ENCODE measurements at regions not wholly inside any gene's neighbourhood (a gene's known extent, or its start where the extent isn't known, plus 50 kb on each side); places are given as distances from the start of the nearest gene placed in this dataset.

DNA sequence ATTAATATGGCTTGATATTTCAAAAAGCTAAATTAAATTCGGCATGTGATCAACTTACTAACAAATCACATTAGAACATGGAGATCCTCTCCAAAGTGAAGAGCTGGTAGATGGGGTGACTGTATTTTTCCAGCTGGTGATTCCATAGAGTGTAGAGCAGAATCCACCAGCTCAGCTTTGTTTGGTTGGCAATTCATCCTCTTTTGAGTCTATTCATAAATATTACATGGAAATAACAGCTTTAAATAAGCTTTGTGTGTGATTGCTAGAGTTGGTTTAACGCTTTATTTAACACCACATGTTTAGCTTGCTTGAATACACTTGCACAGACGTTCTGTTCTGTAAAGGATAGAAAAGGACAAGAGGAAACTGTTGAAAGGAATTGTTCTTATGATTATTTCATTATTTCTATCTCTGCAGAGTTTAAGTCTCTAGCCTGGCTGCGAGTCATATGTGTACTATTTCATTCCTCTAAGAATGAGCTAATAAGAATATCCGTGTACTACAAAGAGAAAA lies 738.3 kb upstream of the KIRREL3 start:
- DNase-seq (no peak), ATAC-seq (no peak)
- no peaks in the 10 kb centered on the region for H3K27me3 Mint-ChIP-seq (ENCODE audit: low read depth)
- H3K4me1 Mint-ChIP-seq (ENCODE audit: low read depth): no peaks in the 10 kb centered on the region
- no peaks in the 10 kb centered on the region for H3K9me3 Mint-ChIP-seq
- no peaks in the 10 kb centered on the region for H3K36me3 Mint-ChIP-seq (ENCODE audit: insufficient read depth)
- H3K4me3 Mint-ChIP-seq: no peak overlapping the region

GRCh38 chr11:127737499-127737898 lies 736.9 kb upstream of the KIRREL3 start:
- Mint-ChIP-seq H3K36me3 (ENCODE audit: insufficient read depth) (no peaks in the 10 kb centered on the region), H3K9me3 (no peaks in the 10 kb centered on the region)
- no peak for ATAC-seq

DNA sequence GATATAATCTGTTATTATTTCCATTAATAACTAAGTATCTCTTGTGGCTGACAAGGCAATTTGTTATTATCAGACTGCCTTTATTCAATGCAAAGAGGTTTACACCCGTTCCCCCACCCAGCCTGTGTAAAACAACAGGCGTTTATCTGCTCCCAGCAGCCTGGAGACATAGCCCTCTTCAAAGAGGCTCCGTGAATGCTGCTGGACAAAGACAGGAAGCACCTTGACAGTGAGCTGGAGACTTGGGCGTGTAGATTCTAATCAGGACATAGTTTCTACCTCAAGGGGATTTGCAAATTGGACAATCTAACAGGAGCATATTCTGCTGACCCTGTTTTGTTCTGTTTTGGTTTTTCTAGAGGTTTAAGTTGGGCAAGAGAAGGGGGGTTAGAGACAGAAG lies 733.0 kb upstream of the KIRREL3 start:
- no peaks in the 10 kb centered on the region for H3K4me1 Mint-ChIP-seq (ENCODE audit: low read depth)
- H3K36me3 Mint-ChIP-seq (ENCODE audit: insufficient read depth): no peaks in the 10 kb centered on the region
- no peak for DNase-seq
- no peak overlapping the region for H3K4me3 Mint-ChIP-seq
- H3K9me3 Mint-ChIP-seq: no peaks in the 10 kb centered on the region
- ATAC-seq: no peak
- H3K27me3 Mint-ChIP-seq (ENCODE audit: low read depth): no peaks in the 10 kb centered on the region

More at GRCh38 chr11:127737499-127737898, 736.9 kb upstream of the KIRREL3 start:
- Mint-ChIP-seq H3K4me3 (no peak overlapping the region), H3K27me3 (ENCODE audit: low read depth) (no peaks in the 10 kb centered on the region), H3K4me1 (ENCODE audit: low read depth) (no peaks in the 10 kb centered on the region)
- no peak for DNase-seq

GRCh38 chr11:127726367-127726766 lies 725.8 kb upstream of the KIRREL3 start:
- Mint-ChIP-seq H3K4me1 (ENCODE audit: low read depth) (no peaks in the 10 kb centered on the region), H3K27me3 (ENCODE audit: low read depth) (no peaks in the 10 kb centered on the region), H3K36me3 (ENCODE audit: insufficient read depth) (no peaks in the 10 kb centered on the region), H3K9me3 (no peaks in the 10 kb centered on the region), H3K4me3 (no peak overlapping the region)
- ATAC-seq: no peak
- no peak for DNase-seq

DNA sequence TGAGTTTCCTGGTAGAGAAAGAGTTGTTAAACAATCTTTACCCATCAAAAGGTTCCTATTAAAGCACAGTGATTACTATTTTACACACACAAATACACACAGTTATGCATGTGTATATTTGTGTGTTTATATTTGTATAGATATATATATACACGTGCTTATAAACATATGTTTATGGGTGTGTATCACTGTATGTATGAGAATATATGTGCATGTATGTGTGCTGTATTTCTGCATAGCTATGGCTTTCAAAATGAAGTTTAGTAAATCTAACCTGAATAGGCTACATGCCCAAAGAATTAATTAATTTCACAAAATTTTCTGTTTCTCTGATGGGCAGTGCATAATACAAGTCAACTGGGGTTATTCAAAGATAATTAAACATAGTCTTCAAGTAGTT lies 723.1 kb upstream of the KIRREL3 start:
- no peak for DNase-seq
- Mint-ChIP-seq H3K27me3 (ENCODE audit: low read depth) (no peaks in the 10 kb centered on the region), H3K4me3 (no peak overlapping the region), H3K36me3 (ENCODE audit: insufficient read depth) (no peaks in the 10 kb centered on the region), H3K9me3 (no peaks in the 10 kb centered on the region), H3K4me1 (ENCODE audit: low read depth) (no peaks in the 10 kb centered on the region)
- no peak for ATAC-seq

DNA sequence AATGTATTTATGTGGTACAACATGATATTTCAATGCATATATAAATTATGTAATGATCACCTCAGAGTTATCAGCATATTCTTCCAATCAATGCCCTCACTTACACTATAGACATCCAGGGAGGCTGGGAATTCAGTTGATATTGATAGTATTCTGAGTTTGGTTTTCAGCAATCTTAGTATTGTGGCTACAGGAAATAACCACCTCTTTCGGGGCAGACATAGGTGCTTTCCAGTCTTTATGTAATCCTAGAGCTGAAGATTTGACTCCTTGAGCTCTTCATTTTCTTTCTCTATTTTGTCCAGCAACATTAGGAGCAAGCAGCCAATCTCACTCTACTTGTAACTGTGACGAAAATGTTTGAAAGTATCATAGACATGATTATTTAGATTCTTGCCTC lies 712.7 kb upstream of the KIRREL3 start:
- Mint-ChIP-seq H3K36me3 (ENCODE audit: insufficient read depth) (no peaks in the 10 kb centered on the region), H3K4me1 (ENCODE audit: low read depth) (no peaks in the 10 kb centered on the region), H3K27me3 (ENCODE audit: low read depth) (no peaks in the 10 kb centered on the region), H3K4me3 (no peak overlapping the region), H3K9me3 (no peaks in the 10 kb centered on the region)
- no peak for DNase-seq
- ATAC-seq: no peak

- H3K36me3 Mint-ChIP-seq (ENCODE audit: insufficient read depth): no peaks in the 10 kb centered on the region
- ATAC-seq: no peak
- no peak for DNase-seq
- peaks cover under 1% of the 10 kb centered on the region for H3K27me3 Mint-ChIP-seq (ENCODE audit: low read depth)
- no peak overlapping the region for H3K4me3 Mint-ChIP-seq
- H3K9me3 Mint-ChIP-seq: no peaks in the 10 kb centered on the region
- H3K4me1 Mint-ChIP-seq (ENCODE audit: low read depth): no peaks in the 10 kb centered on the region
These were observed 711.2 kb upstream of the KIRREL3 start for GRCh38 chr11:127711748-127712147.

DNA sequence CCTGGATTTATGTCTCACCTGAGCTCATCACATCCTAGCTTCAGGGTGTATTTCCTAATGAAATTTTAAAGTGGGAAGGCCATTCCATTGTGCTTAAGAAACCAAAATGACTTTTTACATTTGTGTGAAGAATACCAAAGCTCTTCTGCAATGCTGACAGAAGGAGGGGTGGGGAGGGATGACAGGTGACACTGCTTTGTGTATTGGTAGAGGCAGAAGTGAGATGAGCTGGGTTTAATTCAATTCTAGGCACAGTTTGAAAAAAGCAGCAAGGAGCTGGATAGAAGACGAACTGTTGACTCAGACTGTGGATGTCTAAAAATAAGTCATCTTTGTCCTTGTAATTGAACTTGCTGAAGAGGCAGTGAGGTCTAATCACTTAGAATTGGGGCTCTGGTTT lies 710.3 kb upstream of the KIRREL3 start:
- ATAC-seq (no peak), DNase-seq (no peak)
- no peaks in the 10 kb centered on the region for H3K4me1 Mint-ChIP-seq (ENCODE audit: low read depth)
- H3K27me3 Mint-ChIP-seq (ENCODE audit: low read depth): peaks cover 2% of the 10 kb centered on the region
- H3K36me3 Mint-ChIP-seq (ENCODE audit: insufficient read depth): no peaks in the 10 kb centered on the region
- no peak overlapping the region for H3K4me3 Mint-ChIP-seq
- H3K9me3 Mint-ChIP-seq: no peaks in the 10 kb centered on the region

DNA sequence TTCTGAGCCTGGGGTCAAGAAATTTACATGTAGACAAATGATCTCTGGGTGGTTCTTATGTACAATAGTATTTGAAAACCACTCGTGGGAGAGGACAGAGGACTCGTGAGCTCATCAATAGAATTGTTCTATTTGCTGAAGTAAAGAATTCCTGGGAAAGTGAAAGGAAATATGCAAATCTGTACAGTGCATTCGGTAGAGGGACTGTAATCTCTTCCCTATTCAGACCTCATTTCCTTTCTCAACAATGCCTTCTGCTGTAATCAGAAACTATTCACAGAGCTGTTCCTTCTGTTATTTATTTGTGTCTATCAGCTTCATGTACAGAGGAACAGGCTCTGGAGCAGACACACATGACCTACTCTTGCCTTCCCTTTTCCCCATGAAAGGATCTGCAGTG lies 709.4 kb upstream of the KIRREL3 start:
- H3K27me3 Mint-ChIP-seq (ENCODE audit: low read depth): peaks cover 2% of the 10 kb centered on the region
- no peaks in the 10 kb centered on the region for H3K4me1 Mint-ChIP-seq (ENCODE audit: low read depth)
- no peak overlapping the region for H3K4me3 Mint-ChIP-seq
- no peaks in the 10 kb centered on the region for H3K36me3 Mint-ChIP-seq (ENCODE audit: insufficient read depth)
- H3K9me3 Mint-ChIP-seq: no peaks in the 10 kb centered on the region
- DNase-seq: no peak
- no peak for ATAC-seq

DNA sequence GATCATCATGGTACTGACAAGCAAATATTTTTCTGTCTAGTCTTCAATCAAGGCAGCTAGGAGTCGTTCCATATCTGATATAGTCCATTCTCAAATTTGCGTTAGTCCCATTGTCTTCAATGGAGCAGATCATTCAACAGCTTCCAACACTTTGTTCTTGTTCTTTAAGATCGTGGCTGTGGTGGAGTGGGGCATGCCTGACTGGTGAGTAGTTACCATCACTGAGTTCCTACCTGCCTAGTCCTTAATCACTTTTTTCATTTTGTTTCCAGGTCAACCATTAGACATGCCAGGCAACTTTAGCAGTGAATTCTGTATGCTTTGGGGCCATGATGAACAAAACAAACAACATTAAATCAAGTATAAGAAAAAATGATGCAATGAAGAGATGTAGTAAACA lies 693.1 kb upstream of the KIRREL3 start:
- Mint-ChIP-seq H3K27me3 (ENCODE audit: low read depth) (no peaks in the 10 kb centered on the region), H3K9me3 (peaks cover 9% of the 10 kb centered on the region), H3K36me3 (ENCODE audit: insufficient read depth) (no peaks in the 10 kb centered on the region), H3K4me1 (ENCODE audit: low read depth) (no peaks in the 10 kb centered on the region), H3K4me3 (no peak overlapping the region)
- DNase-seq (no peak), ATAC-seq (no peak)

GRCh38 chr11:127683321-127683720 lies 682.8 kb upstream of the KIRREL3 start:
- H3K4me1 Mint-ChIP-seq (ENCODE audit: low read depth): no peaks in the 10 kb centered on the region
- no peaks in the 10 kb centered on the region for H3K9me3 Mint-ChIP-seq
- no peaks in the 10 kb centered on the region for H3K36me3 Mint-ChIP-seq (ENCODE audit: insufficient read depth)
- ATAC-seq (no peak), DNase-seq (no peak)
- H3K27me3 Mint-ChIP-seq (ENCODE audit: low read depth): no peaks in the 10 kb centered on the region
- H3K4me3 Mint-ChIP-seq: no peak overlapping the region

DNA sequence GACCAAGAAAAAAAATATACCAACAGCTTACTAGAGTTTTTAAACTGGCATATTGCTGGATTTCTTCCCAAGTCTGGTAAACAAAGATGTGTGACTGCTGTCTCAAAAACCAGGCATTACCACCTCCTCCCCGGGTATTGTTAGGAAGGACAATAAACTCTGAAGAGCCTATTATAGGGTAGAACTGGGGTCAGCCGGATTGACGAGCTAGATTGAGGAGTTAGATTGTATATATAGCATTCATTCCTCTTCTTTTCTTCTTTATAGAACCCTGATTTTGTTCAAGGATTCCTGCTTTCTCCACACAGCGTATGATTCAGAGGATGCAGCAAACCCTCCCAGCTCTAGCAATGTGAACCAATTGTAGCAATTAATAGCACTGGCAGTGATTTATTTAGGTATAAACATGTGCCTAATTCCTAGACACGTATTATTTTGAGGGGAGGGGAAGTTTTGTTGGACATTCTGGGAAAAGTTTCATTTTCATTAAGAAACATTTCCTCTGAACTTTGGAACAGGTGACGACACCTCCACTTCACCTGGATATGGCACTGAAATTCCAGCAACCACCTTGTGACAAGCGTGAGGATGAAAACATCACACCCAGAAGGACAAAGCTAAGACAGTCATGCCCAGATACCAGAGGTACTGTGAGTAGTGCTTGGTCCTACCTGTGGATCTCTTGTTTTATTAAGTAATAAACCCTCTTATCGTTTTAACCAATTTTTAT lies 679.4 kb upstream of the KIRREL3 start:
- no peaks in the 10 kb centered on the region for H3K36me3 Mint-ChIP-seq (ENCODE audit: insufficient read depth)
- H3K9me3 Mint-ChIP-seq: no peaks in the 10 kb centered on the region
- ATAC-seq (no peak), DNase-seq (no peak)
- H3K27me3 Mint-ChIP-seq (ENCODE audit: low read depth): no peaks in the 10 kb centered on the region
- H3K4me3 Mint-ChIP-seq: no peak overlapping the region
- no peaks in the 10 kb centered on the region for H3K4me1 Mint-ChIP-seq (ENCODE audit: low read depth)

- H3K4me3 Mint-ChIP-seq: no peak overlapping the region
- ATAC-seq: no peak
These were observed 678.1 kb upstream of the KIRREL3 start for GRCh38 chr11:127678631-127679030.

GRCh38 chr11:127677660-127678425 lies 677.3 kb upstream of the KIRREL3 start:
- no peaks in the 10 kb centered on the region for H3K36me3 Mint-ChIP-seq (ENCODE audit: insufficient read depth)
- no peak overlapping the region for H3K4me3 Mint-ChIP-seq
- H3K4me1 Mint-ChIP-seq (ENCODE audit: low read depth): no peaks in the 10 kb centered on the region
- no peak for DNase-seq
- ATAC-seq: no peak
- H3K27me3 Mint-ChIP-seq (ENCODE audit: low read depth): no peaks in the 10 kb centered on the region
- no peaks in the 10 kb centered on the region for H3K9me3 Mint-ChIP-seq

More at GRCh38 chr11:127678631-127679030, 678.1 kb upstream of the KIRREL3 start:
- Mint-ChIP-seq H3K27me3 (ENCODE audit: low read depth) (no peaks in the 10 kb centered on the region), H3K9me3 (no peaks in the 10 kb centered on the region), H3K4me1 (ENCODE audit: low read depth) (no peaks in the 10 kb centered on the region), H3K36me3 (ENCODE audit: insufficient read depth) (no peaks in the 10 kb centered on the region)
- DNase-seq: no peak

GRCh38 chr11:127675581-127675980 lies 675.0 kb upstream of the KIRREL3 start:
- no peak overlapping the region for H3K4me3 Mint-ChIP-seq
- no peaks in the 10 kb centered on the region for H3K27me3 Mint-ChIP-seq (ENCODE audit: low read depth)
- no peaks in the 10 kb centered on the region for H3K36me3 Mint-ChIP-seq (ENCODE audit: insufficient read depth)
- H3K9me3 Mint-ChIP-seq: no peaks in the 10 kb centered on the region
- ATAC-seq: no peak
- H3K4me1 Mint-ChIP-seq (ENCODE audit: low read depth): no peaks in the 10 kb centered on the region
- DNase-seq: no peak
